ENCODE measurements at regions not wholly inside any gene's neighbourhood (a gene's known extent, or its start where the extent isn't known, plus 50 kb on each side); places are given as distances from the start of the nearest gene placed in this dataset.

DNA sequence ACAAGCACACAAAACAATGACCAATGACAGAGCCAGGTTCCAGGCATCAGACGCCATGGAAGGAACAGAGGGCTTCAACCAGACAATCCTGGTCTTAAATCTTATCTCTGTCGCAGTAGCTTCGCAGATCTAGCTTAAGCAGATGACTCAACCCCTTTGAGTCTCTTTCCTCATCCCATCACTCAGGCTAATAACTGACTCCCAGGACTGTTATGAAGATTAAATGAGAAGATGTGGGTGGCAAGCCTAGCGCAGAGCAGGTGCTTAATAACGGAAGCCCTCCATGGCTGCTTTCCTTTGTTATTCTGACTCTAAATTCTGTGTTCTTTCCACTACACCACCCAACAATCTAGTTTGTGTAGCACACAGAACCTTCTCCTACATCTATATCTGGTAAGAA lies 110.9 kb downstream of the SLC24A2 start:
- Histone ChIP-seq H3K9me2 (replicated peaks; ENCODE audit: insufficient read depth, low read length) (no peaks in the 10 kb centered on the region), H2AFZ (ENCODE audit: low read depth, low read length, severe bottlenecking) (no peak overlapping the region), H3K9ac (ENCODE audit: low read length) (no peak overlapping the region), H3K4me3 (ENCODE audit: insufficient read depth, low read length, poor library complexity, severe bottlenecking) (no peak overlapping the region), H3K27me3 (ENCODE audit: low read length) (no peaks in the 10 kb centered on the region; the same call in 1 of the 2 replicates), H3K36me3 (ENCODE audit: low read length) (no peaks in the 10 kb centered on the region), H3K4me2 (ENCODE audit: low read depth, low read length, poor library complexity, severe bottlenecking) (no peak overlapping the region), H3K27ac (ENCODE audit: low read depth, low read length) (no peak overlapping the region), H3K9me3 (ENCODE audit: insufficient read depth, low read length) (no peaks in the 10 kb centered on the region), H3K79me2 (ENCODE audit: insufficient read depth, low read length) (no peaks in the 10 kb centered on the region), H3F3A (ENCODE audit: insufficient read depth) (no peaks in the 10 kb centered on the region), H4K20me1 (ENCODE audit: low read depth, low read length) (no peaks in the 10 kb centered on the region)
- TF ChIP-seq, protein P1, sequence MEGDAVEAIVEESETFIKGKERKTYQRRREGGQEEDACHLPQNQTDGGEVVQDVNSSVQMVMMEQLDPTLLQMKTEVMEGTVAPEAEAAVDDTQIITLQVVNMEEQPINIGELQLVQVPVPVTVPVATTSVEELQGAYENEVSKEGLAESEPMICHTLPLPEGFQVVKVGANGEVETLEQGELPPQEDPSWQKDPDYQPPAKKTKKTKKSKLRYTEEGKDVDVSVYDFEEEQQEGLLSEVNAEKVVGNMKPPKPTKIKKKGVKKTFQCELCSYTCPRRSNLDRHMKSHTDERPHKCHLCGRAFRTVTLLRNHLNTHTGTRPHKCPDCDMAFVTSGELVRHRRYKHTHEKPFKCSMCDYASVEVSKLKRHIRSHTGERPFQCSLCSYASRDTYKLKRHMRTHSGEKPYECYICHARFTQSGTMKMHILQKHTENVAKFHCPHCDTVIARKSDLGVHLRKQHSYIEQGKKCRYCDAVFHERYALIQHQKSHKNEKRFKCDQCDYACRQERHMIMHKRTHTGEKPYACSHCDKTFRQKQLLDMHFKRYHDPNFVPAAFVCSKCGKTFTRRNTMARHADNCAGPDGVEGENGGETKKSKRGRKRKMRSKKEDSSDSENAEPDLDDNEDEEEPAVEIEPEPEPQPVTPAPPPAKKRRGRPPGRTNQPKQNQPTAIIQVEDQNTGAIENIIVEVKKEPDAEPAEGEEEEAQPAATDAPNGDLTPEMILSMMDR (IDR thresholded peaks at IDR 0.05; ENCODE audit: insufficient read depth, low read length, poor library complexity, severe bottlenecking), result no peak
- no peak for TF ChIP-seq EZH2phosphoT487 (conservative IDR thresholded peaks at IDR 0.05; ENCODE audit: low read length)

- TF ChIP-seq EZH2phosphoT487 (conservative IDR thresholded peaks at IDR 0.05; ENCODE audit: low read length), result no peak
- TF ChIP-seq, protein P1 (IDR thresholded peaks at IDR 0.05; ENCODE audit: insufficient read depth, low read length, poor library complexity, severe bottlenecking), result no peak
Observed at GRCh38 chr9:19675492-19675891, 113.3 kb downstream of the SLC24A2 start.

DNA sequence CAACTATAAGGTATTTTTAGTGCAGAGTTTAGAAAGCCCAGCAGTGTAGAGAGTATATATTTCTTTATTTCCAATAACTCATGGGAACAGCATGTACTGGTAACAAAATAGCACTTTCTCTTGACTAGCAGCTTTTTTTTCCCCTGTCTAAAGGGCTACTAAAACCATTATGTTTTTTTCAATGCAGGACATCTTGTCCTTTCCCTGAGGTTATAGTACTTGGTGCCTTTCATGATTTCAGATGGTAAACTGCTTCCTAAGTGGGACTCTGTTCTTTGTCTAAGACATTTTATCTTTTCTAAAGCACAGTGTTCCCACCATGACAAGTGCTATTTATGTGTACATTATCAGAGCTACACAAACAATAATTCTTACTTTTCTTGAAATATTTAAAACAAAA lies 122.3 kb downstream of the SLC24A2 start:
- H2AFZ ChIP-seq (ENCODE audit: low read depth, low read length, severe bottlenecking), result no peak overlapping the region
- no peak overlapping the region for H3K4me3 ChIP-seq (ENCODE audit: insufficient read depth, low read length, poor library complexity, severe bottlenecking)
- H3K27ac ChIP-seq (ENCODE audit: low read depth, low read length), result no peak overlapping the region
- no peaks in the 10 kb centered on the region for H3K79me2 ChIP-seq (ENCODE audit: insufficient read depth, low read length)
- H3K36me3 ChIP-seq (ENCODE audit: low read length), result no peaks in the 10 kb centered on the region
- H3K9me2 ChIP-seq (replicated peaks; ENCODE audit: insufficient read depth, low read length), result no peaks in the 10 kb centered on the region
- no peak for TF ChIP-seq EZH2phosphoT487 (conservative IDR thresholded peaks at IDR 0.05; ENCODE audit: low read length)
- TF ChIP-seq, protein P1 (IDR thresholded peaks at IDR 0.05; ENCODE audit: insufficient read depth, low read length, poor library complexity, severe bottlenecking), result no peak
- H3K27me3 ChIP-seq (ENCODE audit: low read length), result no peaks in the 10 kb centered on the region
- no peak overlapping the region for H3K9ac ChIP-seq (ENCODE audit: low read length)
- H4K20me1 ChIP-seq (ENCODE audit: low read depth, low read length), result no peaks in the 10 kb centered on the region
- H3K9me3 ChIP-seq (ENCODE audit: insufficient read depth, low read length), result no peaks in the 10 kb centered on the region
- H3K4me2 ChIP-seq (ENCODE audit: low read depth, low read length, poor library complexity, severe bottlenecking), result no peak overlapping the region
- H3F3A ChIP-seq (ENCODE audit: insufficient read depth), result no peaks in the 10 kb centered on the region

More at GRCh38 chr9:19675492-19675891, 113.3 kb downstream of the SLC24A2 start:
- Histone ChIP-seq H3K4me2 (ENCODE audit: low read depth, low read length, poor library complexity, severe bottlenecking) (no peak overlapping the region), H3K9ac (ENCODE audit: low read length) (no peak overlapping the region), H3K9me3 (ENCODE audit: insufficient read depth, low read length) (no peaks in the 10 kb centered on the region), H3K9me2 (replicated peaks; ENCODE audit: insufficient read depth, low read length) (no peaks in the 10 kb centered on the region), H3K36me3 (ENCODE audit: low read length) (no peaks in the 10 kb centered on the region), H3K4me3 (ENCODE audit: insufficient read depth, low read length, poor library complexity, severe bottlenecking) (no peak overlapping the region), H3K27me3 (ENCODE audit: low read length) (no peaks in the 10 kb centered on the region; the same call in 1 of the 2 replicates), H2AFZ (ENCODE audit: low read depth, low read length, severe bottlenecking) (no peak overlapping the region), H3F3A (ENCODE audit: insufficient read depth) (no peaks in the 10 kb centered on the region), H3K79me2 (ENCODE audit: insufficient read depth, low read length) (no peaks in the 10 kb centered on the region), H3K27ac (ENCODE audit: low read depth, low read length) (no peak overlapping the region), H4K20me1 (ENCODE audit: low read depth, low read length) (no peaks in the 10 kb centered on the region)

Measured in SU-DHL-6 (cell line).